ENCODE measurements at regions not wholly inside any gene's neighbourhood (a gene's known extent, or its start where the extent isn't known, plus 50 kb on each side); places are given as distances from the start of the nearest gene placed in this dataset.

- no TSS peak for BruUV-seq (replicated peaks)
- POLR2A ChIA-PET (ENCODE audit: unreplicated experiment): no interaction called here
Observed at GRCh38 chr5:24916863-24917262, 272.1 kb upstream of the CDH10 start.

GRCh38 chr5:24909210-24909609 lies 264.4 kb upstream of the CDH10 start:
- intact Hi-C loops (cut with micrococcal nuclease): no loop called here
- Histone ChIP-seq H3K27ac (ENCODE audit: low read length) (no peak overlapping the region), H3K9ac (ENCODE audit: low read length) (no peak overlapping the region), H3K4me1 (ENCODE audit: insufficient read depth, low read length) (peaks cover 10% of the 10 kb centered on the region), H3K4me2 (ENCODE audit: low read length) (no peak overlapping the region), H3K9me3 (ENCODE audit: low read length) (no peaks in the 10 kb centered on the region), H3K4me3 (ENCODE audit: low read length) (no peak overlapping the region), H3F3A (ENCODE audit: low read length, unreplicated experiment) (no peaks in the 10 kb centered on the region), H2AFZ (ENCODE audit: low read length) (no peak overlapping the region), H3K27me3 (ENCODE audit: low read length) (no peaks in the 10 kb centered on the region), H3K79me2 (ENCODE audit: low read length) (no peaks in the 10 kb centered on the region), H3K9me2 (replicated peaks; ENCODE audit: low read length) (no peaks in the 10 kb centered on the region), H4K20me1 (ENCODE audit: low read length) (no peaks in the 10 kb centered on the region), H3K36me3 (ENCODE audit: low read depth, low read length) (no peaks in the 10 kb centered on the region)
- DNase-seq: no peak
- TF ChIP-seq EZH2 (IDR thresholded peaks at IDR 0.05; ENCODE audit: low read length, unreplicated experiment): no peak
- TF ChIP-seq EZH2phosphoT487 (IDR thresholded peaks at IDR 0.05; ENCODE audit: borderline replicate concordance, low read length): no peak
- TF ChIP-seq CTCF (conservative IDR thresholded peaks at IDR 0.05; ENCODE audit: low read depth, low read length): no peak
- POLR2A ChIA-PET (ENCODE audit: unreplicated experiment): interaction anchor here (0.7 kb wide), 1 partner anchor 9 kb away, joined by 3 read pairs; no protein-coding TSS in a partner anchor
- ATAC-seq: no peak
- BruUV-seq (replicated peaks): no TSS peak
- CTCF ChIA-PET: no interaction called here

More at GRCh38 chr5:24916863-24917262, 272.1 kb upstream of the CDH10 start:
- no peak overlapping the region for H3K4me2 ChIP-seq (ENCODE audit: low read length)
- H3K9me3 ChIP-seq (ENCODE audit: low read length): no peaks in the 10 kb centered on the region
- no peak overlapping the region for H3K4me3 ChIP-seq (ENCODE audit: low read length)
- DNase-seq (no peak), ATAC-seq (no peak)
- H3K36me3 ChIP-seq (ENCODE audit: low read depth, low read length): no peaks in the 10 kb centered on the region
- no peaks in the 10 kb centered on the region for H3K4me1 ChIP-seq (ENCODE audit: insufficient read depth, low read length)
- no peak overlapping the region for H3K27ac ChIP-seq (ENCODE audit: low read length)
- no peaks in the 10 kb centered on the region for H3K79me2 ChIP-seq (ENCODE audit: low read length)
- no peaks in the 10 kb centered on the region for H3K27me3 ChIP-seq (ENCODE audit: low read length)
- no peaks in the 10 kb centered on the region for H3K9me2 ChIP-seq (replicated peaks; ENCODE audit: low read length)
- no peak overlapping the region for H2AFZ ChIP-seq (ENCODE audit: low read length)
- intact Hi-C loops (cut with micrococcal nuclease): no loop called here
- CTCF ChIA-PET: no interaction called here
- no peaks in the 10 kb centered on the region for H3F3A ChIP-seq (ENCODE audit: low read length, unreplicated experiment)
- no peak overlapping the region for H3K9ac ChIP-seq (ENCODE audit: low read length)
- TF ChIP-seq EZH2 (IDR thresholded peaks at IDR 0.05; ENCODE audit: low read length, unreplicated experiment) (no peak), EZH2phosphoT487 (IDR thresholded peaks at IDR 0.05; ENCODE audit: borderline replicate concordance, low read length) (no peak), CTCF (conservative IDR thresholded peaks at IDR 0.05; ENCODE audit: low read depth, low read length) (no peak)
- H4K20me1 ChIP-seq (ENCODE audit: low read length): no peaks in the 10 kb centered on the region

GRCh38 chr5:24906689-24907088 lies 261.9 kb upstream of the CDH10 start:
- POLR2A ChIA-PET (ENCODE audit: unreplicated experiment): no interaction called here

More at GRCh38 chr5:24906689-24907088, 261.9 kb upstream of the CDH10 start:
- Histone ChIP-seq H3K79me2 (ENCODE audit: low read length) (no peaks in the 10 kb centered on the region), H3K4me2 (ENCODE audit: low read length) (no peak overlapping the region), H3K4me3 (ENCODE audit: low read length) (no peak overlapping the region), H3K9ac (ENCODE audit: low read length) (no peak overlapping the region), H3K27ac (ENCODE audit: low read length) (no peak overlapping the region), H3K9me2 (replicated peaks; ENCODE audit: low read length) (no peaks in the 10 kb centered on the region), H3F3A (ENCODE audit: low read length, unreplicated experiment) (no peaks in the 10 kb centered on the region), H3K4me1 (ENCODE audit: insufficient read depth, low read length) (peaks cover 10% of the 10 kb centered on the region), H3K9me3 (ENCODE audit: low read length) (no peaks in the 10 kb centered on the region), H4K20me1 (ENCODE audit: low read length) (no peaks in the 10 kb centered on the region), H2AFZ (ENCODE audit: low read length) (no peak overlapping the region), H3K27me3 (ENCODE audit: low read length) (no peaks in the 10 kb centered on the region), H3K36me3 (ENCODE audit: low read depth, low read length) (no peaks in the 10 kb centered on the region)
- intact Hi-C loops (cut with micrococcal nuclease): no loop called here
- CTCF ChIA-PET: no interaction called here
- ATAC-seq: peak; percentile 79
- DNase-seq: peak; percentile 59
- TF ChIP-seq EZH2phosphoT487 (IDR thresholded peaks at IDR 0.05; ENCODE audit: borderline replicate concordance, low read length) (no peak), EZH2 (IDR thresholded peaks at IDR 0.05; ENCODE audit: low read length, unreplicated experiment) (no peak)
- BruUV-seq (replicated peaks): no TSS peak
